Gastrocnemius medialis (tissue), 4 donors: ENCODE measurements at regions not wholly inside any gene's neighbourhood (a gene's known extent, or its start where the extent isn't known, plus 50 kb on each side); places are given as distances from the start of the nearest gene placed in this dataset.

Source experiments
- POLR2A ChIP-seq, 2 donors: fragments of 450-650 bp; IDR thresholded peaks; one replicate each; pipeline ENCODE4 v1.6.1; 2017; ENCODE audit warnings: antibody characterized with exemption in 2 of 2, mild to moderate bottlenecking in 2 of 2, moderate library complexity in 2 of 2
- TF ChIP-seq, protein P1 (sequence below), 5 experiments: fragments of 450-650 bp in 3 of 5; fragments of 200-600 bp in 2 of 5; sonication (generic) in 2 of 5; IDR thresholded peaks in 4 of 5; conservative IDR thresholded peaks in 1 of 5; 1 replicate in 4 of 5; 2 replicates in 1 of 5; pipeline ENCODE4 v1.5.1; 2016 to 2019; ENCODE audit warnings: antibody characterized with exemption in 5 of 5, mild to moderate bottlenecking in 3 of 5, moderate library complexity in 3 of 5

DNA sequence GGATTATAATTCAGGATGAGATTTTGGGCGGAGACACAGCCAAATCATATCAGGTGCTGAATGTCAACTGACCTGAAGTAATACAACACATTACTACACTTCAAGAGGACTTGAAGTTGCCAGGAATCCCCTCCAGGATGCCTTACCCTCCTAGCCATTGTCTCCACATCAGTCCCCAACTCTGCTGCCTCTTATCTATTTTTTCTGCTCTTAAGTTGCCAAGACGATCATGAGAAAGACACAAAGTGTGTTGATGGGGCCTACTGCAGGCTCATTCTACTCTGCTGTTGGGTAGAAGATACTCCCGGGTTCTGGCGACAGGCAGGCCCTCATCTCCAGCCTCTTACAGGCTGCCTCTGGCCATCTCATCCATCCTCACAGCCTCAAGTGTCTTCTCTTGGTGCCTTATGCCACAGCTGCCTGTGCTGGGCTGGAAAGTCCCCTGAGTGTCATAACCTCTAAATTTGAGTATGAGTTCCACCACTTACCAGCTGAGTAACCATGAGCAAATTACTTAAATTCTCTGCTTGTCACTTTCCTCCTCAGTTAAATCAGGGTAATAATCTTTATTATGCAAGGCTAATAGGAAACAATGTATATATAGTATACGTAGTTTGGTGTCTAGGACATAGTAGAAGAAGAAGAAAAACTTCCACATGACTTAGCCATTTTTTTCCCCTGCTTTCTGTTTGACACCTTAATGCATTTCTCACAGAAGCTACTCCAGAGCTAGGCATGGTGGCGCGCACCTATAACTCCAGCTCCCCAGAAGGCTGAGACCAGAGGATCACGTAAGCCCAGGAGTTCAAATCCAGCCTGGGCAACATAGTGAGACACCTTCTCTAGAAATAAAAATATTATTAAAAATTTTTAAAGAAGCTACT lies 73.0 kb upstream of the SNX2 start:
- TF ChIP-seq POLR2A (IDR thresholded peaks at IDR 0.05): no peak
- TF ChIP-seq, protein P1, sequence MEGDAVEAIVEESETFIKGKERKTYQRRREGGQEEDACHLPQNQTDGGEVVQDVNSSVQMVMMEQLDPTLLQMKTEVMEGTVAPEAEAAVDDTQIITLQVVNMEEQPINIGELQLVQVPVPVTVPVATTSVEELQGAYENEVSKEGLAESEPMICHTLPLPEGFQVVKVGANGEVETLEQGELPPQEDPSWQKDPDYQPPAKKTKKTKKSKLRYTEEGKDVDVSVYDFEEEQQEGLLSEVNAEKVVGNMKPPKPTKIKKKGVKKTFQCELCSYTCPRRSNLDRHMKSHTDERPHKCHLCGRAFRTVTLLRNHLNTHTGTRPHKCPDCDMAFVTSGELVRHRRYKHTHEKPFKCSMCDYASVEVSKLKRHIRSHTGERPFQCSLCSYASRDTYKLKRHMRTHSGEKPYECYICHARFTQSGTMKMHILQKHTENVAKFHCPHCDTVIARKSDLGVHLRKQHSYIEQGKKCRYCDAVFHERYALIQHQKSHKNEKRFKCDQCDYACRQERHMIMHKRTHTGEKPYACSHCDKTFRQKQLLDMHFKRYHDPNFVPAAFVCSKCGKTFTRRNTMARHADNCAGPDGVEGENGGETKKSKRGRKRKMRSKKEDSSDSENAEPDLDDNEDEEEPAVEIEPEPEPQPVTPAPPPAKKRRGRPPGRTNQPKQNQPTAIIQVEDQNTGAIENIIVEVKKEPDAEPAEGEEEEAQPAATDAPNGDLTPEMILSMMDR (IDR thresholded peaks at IDR 0.05 in 4 of 5, conservative IDR thresholded peaks at IDR 0.05 in 1 of 5): no peak
